ACC112 (cell line): ENCODE measurements at regions not wholly inside any gene's neighbourhood (a gene's known extent, or its start where the extent isn't known, plus 50 kb on each side); places are given as distances from the start of the nearest gene placed in this dataset.
"Not testable (repeated sequence)": the region's sequence is repeated elsewhere in the genome, so short reads cannot be mapped to it uniquely, and the experiment has no call there.

ENCODE experiments used
- H2AFZ ChIP-seq: fragments of 200-600 bp; sonication (generic); one replicate; pipeline ENCODE4 v1.6.0; 2017; ENCODE audit warnings: antibody characterized with exemption, low read length; ENCODE audit not compliant: unreplicated experiment
- H3K27ac ChIP-seq: fragments of 200-600 bp; sonication (generic); 2 replicates; pipeline ENCODE4 v1.5.1; 2014; ENCODE audit warnings: low read depth, mild to moderate bottlenecking, antibody characterized with exemption, low read length, moderate library complexity
- H3K27me3 ChIP-seq: fragments of 200-600 bp; sonication (generic); 2 replicates; pipeline ENCODE4 v1.6.1; 2014; ENCODE audit warnings: mild to moderate bottlenecking, antibody characterized with exemption, low read length, moderate library complexity, mixed read lengths; ENCODE audit not compliant: insufficient read depth
- H3K36me3 ChIP-seq: fragments of 200-600 bp; sonication (generic); 2 replicates; pipeline ENCODE4 v1.6.1; 2016; ENCODE audit warnings: mild to moderate bottlenecking, antibody characterized with exemption, low read length, moderate library complexity, mixed read lengths; ENCODE audit not compliant: insufficient read depth
- H3K4me1 ChIP-seq: fragments of 200-600 bp; sonication (generic); one replicate; pipeline ENCODE4 v1.6.1; 2016; ENCODE audit warnings: low read length, mixed read lengths; ENCODE audit not compliant: insufficient read depth, unreplicated experiment, control insufficient read depth
- H3K4me3 ChIP-seq: fragments of 200-600 bp; sonication (generic); 2 replicates; pipeline ENCODE4 v1.5.1; 2014; ENCODE audit warnings: mild to moderate bottlenecking, low read depth, low read length
- H3K79me2 ChIP-seq: fragments of 200-600 bp; sonication (generic); one replicate; pipeline ENCODE4 v1.6.0; 2016; ENCODE audit warnings: low read length; ENCODE audit not compliant: control insufficient read depth, unreplicated experiment, insufficient read depth

DNA sequence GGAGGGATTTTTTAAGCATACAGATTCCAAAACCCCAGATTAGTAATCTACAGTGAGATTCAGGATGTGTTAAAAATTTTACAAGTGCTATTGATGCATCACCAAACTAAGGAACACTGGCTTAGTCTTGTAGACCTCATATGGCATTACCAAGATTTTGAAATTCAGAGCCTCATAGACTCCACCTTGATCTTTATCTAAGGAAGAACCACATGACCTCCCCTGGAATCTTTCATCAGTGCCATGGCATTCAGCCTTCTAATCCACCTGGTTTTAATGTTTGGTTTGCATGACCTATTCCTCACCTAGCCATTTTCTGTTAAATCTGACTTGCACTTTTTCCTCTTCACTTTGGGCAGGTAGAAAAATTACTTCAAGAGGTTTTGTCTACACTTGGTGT is 171.6 kb downstream of the NKX6-1 start:
- no peak overlapping the region for H2AFZ ChIP-seq
- no peaks in the 10 kb centered on the region for H3K36me3 ChIP-seq
- H3K27me3 ChIP-seq = no peaks in the 10 kb centered on the region
- H3K4me3 ChIP-seq = no peak overlapping the region
- no peak overlapping the region for H3K27ac ChIP-seq
- H3K79me2 ChIP-seq = no peaks in the 10 kb centered on the region
- H3K4me1 ChIP-seq = no peaks in the 10 kb centered on the region

DNA sequence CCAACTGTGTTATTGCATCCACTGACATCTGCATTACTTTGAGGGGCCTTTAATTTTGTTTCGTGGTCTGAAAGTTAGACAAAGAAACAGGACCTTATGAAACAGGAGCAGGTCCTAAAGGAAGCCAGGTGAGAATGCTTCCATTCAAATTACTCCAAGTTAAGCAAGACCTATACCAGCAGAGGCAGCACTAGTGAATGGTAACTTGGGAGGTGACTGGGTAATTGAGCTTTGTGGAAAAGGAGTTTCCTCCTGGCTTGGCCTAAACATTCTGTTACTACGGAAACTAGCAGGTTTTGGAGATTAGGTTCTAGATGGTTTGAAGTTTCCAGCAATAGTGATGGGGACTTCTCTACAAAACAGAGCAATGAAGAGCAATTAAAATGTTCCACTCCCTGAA is 173.5 kb downstream of the NKX6-1 start:
- H3K27me3 ChIP-seq = no peaks in the 10 kb centered on the region
- H2AFZ ChIP-seq = no peak overlapping the region
- no peaks in the 10 kb centered on the region for H3K79me2 ChIP-seq
- no peak overlapping the region for H3K27ac ChIP-seq
- H3K4me3 ChIP-seq = no peak overlapping the region
- H3K36me3 ChIP-seq = no peaks in the 10 kb centered on the region
- no peaks in the 10 kb centered on the region for H3K4me1 ChIP-seq

DNA sequence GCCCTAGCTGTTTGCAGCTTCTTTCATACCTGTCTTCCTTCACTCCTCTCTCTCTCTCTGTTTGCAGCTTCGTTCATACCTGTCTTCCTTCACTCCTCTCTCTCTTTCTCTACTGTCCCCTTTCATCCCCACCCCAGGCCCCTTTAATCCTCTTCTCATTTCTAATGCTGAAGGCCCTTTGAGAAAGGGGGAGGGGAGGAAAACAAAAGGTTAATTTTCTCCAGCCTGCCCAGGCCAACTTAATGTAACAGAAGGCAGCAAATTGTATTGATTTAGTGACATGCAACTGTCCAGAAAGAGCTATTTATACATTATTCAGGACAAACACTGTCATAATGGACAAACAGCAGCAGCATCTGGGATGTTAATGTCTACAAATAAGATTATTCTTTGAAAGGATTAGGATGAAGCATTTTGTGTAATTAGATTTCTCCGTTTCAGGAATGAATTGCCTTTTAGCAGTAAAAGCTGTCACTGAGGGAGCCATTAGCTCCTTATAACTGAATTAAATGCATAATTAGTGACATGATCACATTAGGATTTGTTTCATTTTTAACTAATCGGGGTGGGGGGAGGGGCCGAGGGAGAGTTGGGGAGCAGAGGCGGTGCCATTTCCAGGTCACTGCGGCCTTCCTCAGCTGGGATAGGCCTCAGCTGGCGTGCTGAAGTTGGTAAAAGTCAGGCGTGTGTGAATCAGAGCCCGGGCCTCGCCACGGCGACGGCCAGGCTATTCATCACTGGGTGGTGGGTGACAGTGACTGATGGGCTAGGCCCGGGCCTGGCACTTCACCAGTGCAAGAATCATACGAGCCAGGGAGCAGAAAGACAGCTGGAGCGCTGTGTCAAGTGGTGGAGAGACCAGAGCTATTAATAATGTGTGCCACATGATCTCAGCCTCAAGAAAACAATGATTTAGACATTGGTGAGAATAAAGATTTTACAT is 174.5 kb downstream of the NKX6-1 start:
- no peak overlapping the region for H2AFZ ChIP-seq
- no peaks in the 10 kb centered on the region for H3K4me1 ChIP-seq
- H3K27ac ChIP-seq = no peak overlapping the region

DNA sequence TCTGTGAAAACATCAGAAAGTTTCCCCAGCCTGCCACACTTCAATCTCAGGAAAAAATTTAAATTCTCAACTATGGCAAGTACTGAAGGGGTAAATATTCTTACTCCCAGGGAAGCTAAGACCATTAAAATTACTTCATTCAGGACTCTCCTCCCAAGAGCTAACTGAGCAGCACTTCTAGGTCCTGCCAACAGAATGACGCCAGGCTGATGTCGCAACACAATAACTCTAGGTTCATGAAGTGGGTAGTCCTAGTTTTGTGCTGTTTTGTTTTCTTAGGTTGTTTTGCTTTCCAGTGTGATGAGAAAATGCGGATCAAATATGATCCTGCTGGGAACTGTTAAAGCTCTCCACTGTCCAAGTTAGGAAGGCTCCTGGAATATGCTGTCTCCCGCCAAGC is 180.0 kb downstream of the NKX6-1 start:
- H3K27me3 ChIP-seq = peaks cover 8% of the 10 kb centered on the region; the same call in 1 of the 2 replicates
- H3K4me3 ChIP-seq = no peak overlapping the region
- H3K4me1 ChIP-seq = no peaks in the 10 kb centered on the region
- no peak overlapping the region for H2AFZ ChIP-seq
- H3K27ac ChIP-seq = no peak overlapping the region
- no peaks in the 10 kb centered on the region for H3K36me3 ChIP-seq
- H3K79me2 ChIP-seq = no peaks in the 10 kb centered on the region

More for the DNA sequence above, 174.5 kb downstream of the NKX6-1 start:
- no peaks in the 10 kb centered on the region for H3K36me3 ChIP-seq
- no peaks in the 10 kb centered on the region for H3K79me2 ChIP-seq
- H3K4me3 ChIP-seq = no peak overlapping the region
- H3K27me3 ChIP-seq = no peaks in the 10 kb centered on the region

DNA sequence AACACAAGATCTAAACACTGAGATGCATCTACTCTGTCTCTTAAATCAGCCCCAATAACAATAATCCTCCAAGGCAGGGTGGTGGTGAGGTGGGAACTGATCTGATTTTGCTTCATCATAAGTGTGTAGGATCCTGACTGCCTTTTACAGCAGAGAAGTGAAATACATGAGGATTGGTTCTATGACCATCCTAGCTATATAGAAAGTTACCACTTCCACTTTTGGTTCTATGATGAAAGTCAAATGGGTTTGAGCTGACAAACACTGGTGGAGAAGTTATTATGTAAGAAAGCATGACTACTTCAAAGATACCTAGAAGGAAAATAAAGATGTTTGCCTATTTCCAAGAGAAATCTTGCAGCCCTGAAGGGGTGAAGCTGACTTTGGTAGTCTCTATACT is 181.6 kb downstream of the NKX6-1 start:
- H3K27ac ChIP-seq = no peak overlapping the region
- H3K27me3 ChIP-seq = peaks cover 8% of the 10 kb centered on the region; the same call in 1 of the 2 replicates
- H3K36me3 ChIP-seq = no peaks in the 10 kb centered on the region
- no peaks in the 10 kb centered on the region for H3K79me2 ChIP-seq
- H3K4me1 ChIP-seq = no peaks in the 10 kb centered on the region
- H3K4me3 ChIP-seq = no peak overlapping the region
- H2AFZ ChIP-seq = no peak overlapping the region

DNA sequence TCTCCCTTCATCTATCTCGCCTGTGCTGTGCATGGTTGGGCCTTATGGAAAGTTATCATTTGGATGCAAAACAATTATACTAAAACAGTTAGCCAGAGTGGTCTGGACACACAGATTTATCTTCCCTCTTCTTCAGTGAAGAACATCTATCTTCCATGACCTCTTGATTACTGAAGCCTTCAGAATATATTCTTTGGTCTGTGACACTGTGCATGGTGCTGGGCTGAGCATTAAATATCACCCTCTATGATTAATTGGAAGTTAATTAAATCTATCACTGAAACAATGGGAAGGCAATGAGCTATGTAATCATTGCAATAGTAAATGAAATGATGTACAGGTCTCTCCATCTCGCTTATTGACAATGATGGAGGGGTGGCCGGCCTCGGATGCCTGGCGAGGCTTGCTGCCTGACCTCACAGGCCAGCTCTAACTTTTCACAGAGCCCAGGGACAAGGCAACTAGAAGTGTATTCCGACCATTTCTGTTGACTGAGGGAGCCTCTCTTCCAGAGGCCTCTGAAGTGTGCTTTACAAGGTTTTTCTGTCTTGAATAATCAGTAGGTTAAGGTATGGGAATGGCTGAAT is 186.6 kb downstream of the NKX6-1 start:
- Histone ChIP-seq H3K4me1 (no peaks in the 10 kb centered on the region), H3K27ac (no peak overlapping the region), H3K36me3 (no peaks in the 10 kb centered on the region), H3K27me3 (peaks cover 8% of the 10 kb centered on the region; the same call in 1 of the 2 replicates), H2AFZ (no peak overlapping the region), H3K79me2 (no peaks in the 10 kb centered on the region), H3K4me3 (no peak overlapping the region)

DNA sequence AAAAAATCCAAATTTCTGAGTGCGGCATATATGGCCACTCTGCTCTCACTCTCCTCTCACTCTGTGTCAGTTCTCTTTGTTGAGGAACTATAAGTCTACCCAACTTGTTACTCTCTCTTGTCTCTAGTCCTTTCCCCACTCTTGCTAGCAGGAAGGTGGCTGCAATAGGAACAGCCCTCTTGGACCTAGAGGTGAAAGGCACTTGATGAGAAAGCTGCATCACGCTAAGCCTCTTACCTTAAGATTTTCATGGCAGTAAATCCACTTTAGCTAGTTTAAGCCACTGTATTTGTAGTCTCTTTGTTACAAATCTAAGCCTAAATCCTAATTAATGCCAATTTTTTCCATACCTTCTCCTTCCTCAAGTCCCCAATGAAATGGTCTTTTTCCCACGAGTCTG is 189.9 kb downstream of the NKX6-1 start:
- H3K36me3 ChIP-seq = no peaks in the 10 kb centered on the region
- no peak overlapping the region for H3K4me3 ChIP-seq
- no peaks in the 10 kb centered on the region; the same call in 1 of the 2 replicates for H3K27me3 ChIP-seq
- no peak overlapping the region for H2AFZ ChIP-seq
- H3K79me2 ChIP-seq = no peaks in the 10 kb centered on the region
- H3K4me1 ChIP-seq = no peaks in the 10 kb centered on the region
- H3K27ac ChIP-seq = no peak overlapping the region

DNA sequence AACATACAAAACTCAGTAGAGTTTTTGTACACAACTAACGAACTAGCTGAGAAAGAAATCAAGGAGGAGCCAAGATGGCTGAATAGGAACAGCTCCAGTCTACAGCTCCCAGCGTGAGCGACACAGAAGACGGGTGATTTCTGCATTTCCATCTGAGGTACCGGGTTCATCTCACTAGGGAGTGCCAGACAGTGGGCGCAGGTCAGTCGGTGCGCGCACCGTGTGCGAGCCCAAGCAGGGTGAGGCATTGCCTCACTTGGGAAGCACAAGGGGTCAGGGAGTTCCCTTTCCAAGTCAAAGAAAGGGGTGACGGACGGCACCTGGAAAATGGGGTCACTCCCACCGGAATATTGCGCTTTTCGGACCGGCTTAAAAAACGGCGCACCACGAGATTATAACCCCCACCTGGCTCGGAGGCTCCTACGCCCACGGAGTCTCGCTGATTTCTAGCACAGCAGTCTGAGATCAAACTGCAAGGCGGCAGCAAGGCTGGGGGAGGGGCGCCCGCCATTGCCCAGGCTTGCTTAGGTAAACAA is 200.3 kb downstream of the NKX6-1 start:
- not testable (repeated sequence) for H3K79me2 ChIP-seq, H3K4me3 ChIP-seq, H3K27ac ChIP-seq, H3K27me3 ChIP-seq, H2AFZ ChIP-seq, H3K4me1 ChIP-seq, H3K36me3 ChIP-seq

DNA sequence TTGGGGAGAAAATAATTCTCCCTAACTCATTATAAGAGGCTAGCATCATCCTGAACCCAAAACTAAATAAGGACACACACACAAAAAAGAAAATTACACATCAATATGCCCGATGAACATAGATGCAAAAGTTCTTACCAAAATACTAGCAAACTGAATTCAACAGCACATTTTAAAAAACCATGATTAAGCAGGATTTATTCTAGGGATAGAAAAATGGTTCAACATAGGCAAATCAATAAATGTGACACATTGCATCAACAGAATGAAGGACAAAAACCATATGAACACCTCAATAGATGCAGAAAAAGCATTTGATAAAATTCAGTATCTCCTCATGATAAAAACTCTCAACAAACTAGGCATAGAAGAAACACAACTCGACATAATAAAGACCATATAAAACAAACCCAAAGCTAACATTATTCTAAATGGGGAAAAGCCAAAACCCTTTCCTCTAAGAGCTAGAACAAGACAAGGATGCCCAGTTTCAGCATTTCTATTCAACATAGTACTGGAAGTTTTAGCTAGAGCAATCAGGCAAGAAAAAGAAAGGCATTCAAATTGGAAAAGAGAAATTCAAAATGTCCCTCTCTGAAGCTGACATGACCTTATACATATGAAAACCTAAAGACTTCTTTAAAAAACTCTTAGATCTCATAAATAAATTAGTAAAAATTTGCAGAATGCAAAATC is 200.9 kb downstream of the NKX6-1 start:
- H3K27ac ChIP-seq = no peak overlapping the region
- H2AFZ ChIP-seq = no peak overlapping the region
- no peaks in the 10 kb centered on the region; the same call in 1 of the 2 replicates for H3K27me3 ChIP-seq
- H3K79me2 ChIP-seq = no peaks in the 10 kb centered on the region
- no peaks in the 10 kb centered on the region for H3K4me1 ChIP-seq
- no peak overlapping the region for H3K4me3 ChIP-seq
- no peaks in the 10 kb centered on the region for H3K36me3 ChIP-seq

DNA sequence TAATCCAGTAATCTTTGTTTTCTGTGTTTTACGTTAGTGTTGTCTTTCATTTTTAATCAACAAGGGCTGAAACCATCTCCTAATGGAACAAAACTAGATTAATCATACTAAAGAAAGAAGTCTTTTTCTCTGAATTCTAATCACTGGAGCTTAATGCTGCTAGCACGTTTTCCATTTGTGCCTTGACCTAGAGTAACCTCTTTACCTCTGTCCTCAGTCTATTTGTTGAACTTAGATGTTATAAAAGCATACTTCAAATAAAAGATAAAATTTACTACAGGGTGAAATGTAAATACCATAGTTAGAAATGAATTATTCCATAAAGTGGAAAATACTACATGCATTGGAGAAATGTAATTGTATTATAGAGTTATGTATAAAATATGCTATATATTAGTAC is 207.1 kb downstream of the NKX6-1 start:
- H3K79me2 ChIP-seq = no peaks in the 10 kb centered on the region
- no peaks in the 10 kb centered on the region for H3K36me3 ChIP-seq
- H3K27ac ChIP-seq = no peak overlapping the region
- no peak overlapping the region for H3K4me3 ChIP-seq
- H3K4me1 ChIP-seq = no peaks in the 10 kb centered on the region
- H2AFZ ChIP-seq = no peak overlapping the region
- no peaks in the 10 kb centered on the region; the same call in 1 of the 2 replicates for H3K27me3 ChIP-seq
